ENCODE measurements at regions not wholly inside any gene's neighbourhood (a gene's known extent, or its start where the extent isn't known, plus 50 kb on each side); places are given as distances from the start of the nearest gene placed in this dataset.

- TF ChIP-seq POLR2A (IDR thresholded peaks at IDR 0.05): no peak
- TF ChIP-seq, protein P1, sequence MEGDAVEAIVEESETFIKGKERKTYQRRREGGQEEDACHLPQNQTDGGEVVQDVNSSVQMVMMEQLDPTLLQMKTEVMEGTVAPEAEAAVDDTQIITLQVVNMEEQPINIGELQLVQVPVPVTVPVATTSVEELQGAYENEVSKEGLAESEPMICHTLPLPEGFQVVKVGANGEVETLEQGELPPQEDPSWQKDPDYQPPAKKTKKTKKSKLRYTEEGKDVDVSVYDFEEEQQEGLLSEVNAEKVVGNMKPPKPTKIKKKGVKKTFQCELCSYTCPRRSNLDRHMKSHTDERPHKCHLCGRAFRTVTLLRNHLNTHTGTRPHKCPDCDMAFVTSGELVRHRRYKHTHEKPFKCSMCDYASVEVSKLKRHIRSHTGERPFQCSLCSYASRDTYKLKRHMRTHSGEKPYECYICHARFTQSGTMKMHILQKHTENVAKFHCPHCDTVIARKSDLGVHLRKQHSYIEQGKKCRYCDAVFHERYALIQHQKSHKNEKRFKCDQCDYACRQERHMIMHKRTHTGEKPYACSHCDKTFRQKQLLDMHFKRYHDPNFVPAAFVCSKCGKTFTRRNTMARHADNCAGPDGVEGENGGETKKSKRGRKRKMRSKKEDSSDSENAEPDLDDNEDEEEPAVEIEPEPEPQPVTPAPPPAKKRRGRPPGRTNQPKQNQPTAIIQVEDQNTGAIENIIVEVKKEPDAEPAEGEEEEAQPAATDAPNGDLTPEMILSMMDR (IDR thresholded peaks at IDR 0.05): no peak
These were observed 129.1 kb upstream of the MMADHC start for GRCh38 chr2:149716687-149717086.
